ENCODE measurements at regions not wholly inside any gene's neighbourhood (a gene's known extent, or its start where the extent isn't known, plus 50 kb on each side); places are given as distances from the start of the nearest gene placed in this dataset.

DNA sequence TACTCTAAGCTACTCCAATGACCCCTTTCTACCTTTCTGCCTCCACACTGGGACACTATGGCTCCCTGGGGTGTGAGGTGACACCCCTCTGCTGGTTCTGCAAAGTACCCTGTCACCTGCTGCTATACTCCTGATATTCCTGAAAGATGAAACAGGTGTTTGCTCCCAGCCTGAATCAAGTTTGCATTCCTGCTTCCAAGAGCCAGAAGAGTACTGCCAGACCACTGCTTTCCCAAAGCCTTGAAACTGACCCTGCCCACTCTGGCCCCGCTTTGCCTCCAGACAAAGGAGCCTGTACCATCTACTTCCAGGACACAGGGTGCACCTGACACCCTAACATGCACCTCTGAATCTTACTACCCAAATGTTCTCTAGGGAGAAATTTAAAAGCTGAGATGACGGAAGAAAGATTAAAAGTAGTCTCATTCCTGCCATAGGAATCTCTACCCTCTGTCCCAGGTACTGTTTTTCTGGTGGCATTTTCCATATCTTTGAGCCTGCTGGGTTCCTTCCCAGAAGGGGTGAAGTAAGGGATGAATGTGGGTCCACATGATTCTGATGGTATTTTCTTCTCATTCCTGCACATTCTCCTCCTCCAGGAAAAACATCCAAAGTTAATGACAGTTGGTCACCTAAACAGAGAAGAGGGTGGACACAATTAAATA, 70.3 kb upstream of the DUSP10 start:
- TF ChIP-seq POLR2A (IDR thresholded peaks at IDR 0.05; ENCODE audit: low read length): no peak
- TF ChIP-seq GATA1 (IDR thresholded peaks at IDR 0.05; ENCODE audit: low read depth, low read length): no peak
